ENCODE measurements at regions not wholly inside any gene's neighbourhood (a gene's known extent, or its start where the extent isn't known, plus 50 kb on each side); places are given as distances from the start of the nearest gene placed in this dataset.

DNA sequence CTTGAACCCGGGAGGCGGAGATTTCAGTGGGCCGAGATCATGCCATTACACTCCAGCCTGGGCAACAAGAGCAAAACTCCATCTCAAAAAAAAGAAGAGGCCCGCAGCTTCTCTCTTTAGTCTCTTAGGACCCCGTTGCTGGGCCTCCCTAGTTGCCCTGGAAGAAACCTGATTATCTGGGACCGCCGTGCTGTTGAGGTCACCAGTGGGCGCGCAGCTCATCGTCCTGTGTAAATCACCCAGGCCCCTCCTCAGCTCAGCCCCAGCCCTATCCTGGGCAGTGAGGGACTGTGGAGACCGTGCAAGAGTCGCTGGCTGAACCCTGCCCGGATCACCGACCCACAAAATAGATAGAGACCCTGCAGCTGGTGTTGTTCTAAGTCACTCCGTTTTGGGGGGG lies 85.0 kb downstream of the UNCX start:
- no peak for DNase-seq (ENCODE audit: low read depth)
- no peak overlapping the region for H3K4me3 ChIP-seq (ENCODE audit: low read depth, low read length)

- no peak overlapping the region for H3K4me3 ChIP-seq (ENCODE audit: low read depth, low read length)
- DNase-seq (ENCODE audit: low read depth): no peak
Measured at GRCh38 chr7:1318051-1318450, 85.4 kb downstream of the UNCX start.

GRCh38 chr7:1318661-1319060 lies 86.0 kb downstream of the UNCX start:
- no peak for DNase-seq (ENCODE audit: low read depth)

GRCh38 chr7:1320616-1321240 lies 88.1 kb downstream of the UNCX start:
- DNase-seq (ENCODE audit: low read depth): no peak
- H3K4me3 ChIP-seq (ENCODE audit: low read depth, low read length): no peak overlapping the region

More at GRCh38 chr7:1318661-1319060, 86.0 kb downstream of the UNCX start:
- no peak overlapping the region for H3K4me3 ChIP-seq (ENCODE audit: low read depth, low read length)

DNA sequence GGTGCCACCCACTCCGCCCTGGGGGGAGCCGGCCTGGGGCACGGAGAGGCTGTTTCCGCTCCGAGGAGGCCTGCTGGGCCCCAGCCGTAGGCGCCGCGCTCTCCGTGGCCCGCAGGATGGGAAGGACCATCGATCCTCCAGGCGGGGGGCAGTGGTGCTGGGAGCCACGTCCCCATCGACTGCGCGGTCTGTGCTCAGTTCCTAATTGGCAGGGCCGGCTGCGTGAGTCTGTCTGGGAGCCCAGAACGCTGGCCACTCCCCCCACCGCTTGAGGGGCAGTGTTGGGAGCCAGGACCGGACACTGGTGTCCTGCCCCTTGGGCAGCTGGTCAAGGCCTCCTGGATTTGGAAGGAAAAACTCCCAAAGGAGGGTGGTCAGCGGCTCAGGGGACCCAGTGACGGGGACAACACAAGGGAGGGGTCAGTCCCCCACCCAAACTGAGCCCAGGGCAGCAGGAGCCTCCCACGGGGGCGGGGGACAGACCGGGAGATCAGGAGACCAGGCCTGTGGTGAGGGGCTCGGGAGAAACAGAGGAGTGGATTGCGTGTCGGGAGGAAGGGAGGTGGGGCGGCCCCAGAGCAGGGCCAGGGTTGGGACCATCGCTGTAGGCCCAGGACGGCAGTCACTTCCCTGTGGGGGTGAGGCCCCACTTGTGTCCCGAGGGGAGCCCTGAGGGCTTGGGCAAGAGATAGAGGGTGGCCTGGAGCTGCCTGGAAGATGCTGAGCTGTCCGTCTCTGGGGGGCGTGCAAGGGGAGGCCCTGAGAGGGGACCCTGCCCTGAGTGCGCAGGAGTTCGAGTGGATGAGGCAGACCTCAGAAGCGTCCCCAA lies 89.0 kb downstream of the UNCX start:
- DNase-seq (ENCODE audit: low read depth): no peak

GRCh38 chr7:1322240-1323110 lies 89.8 kb downstream of the UNCX start:
- no peak overlapping the region for H3K4me3 ChIP-seq (ENCODE audit: low read depth, low read length)
- DNase-seq (ENCODE audit: low read depth): no peak

More for the DNA sequence above, 89.0 kb downstream of the UNCX start:
- no peak overlapping the region for H3K4me3 ChIP-seq (ENCODE audit: low read depth, low read length)

GRCh38 chr7:1323178-1324027 lies 90.7 kb downstream of the UNCX start:
- DNase-seq (ENCODE audit: low read depth): no peak
- H3K4me3 ChIP-seq (ENCODE audit: low read depth, low read length): no peak overlapping the region

DNA sequence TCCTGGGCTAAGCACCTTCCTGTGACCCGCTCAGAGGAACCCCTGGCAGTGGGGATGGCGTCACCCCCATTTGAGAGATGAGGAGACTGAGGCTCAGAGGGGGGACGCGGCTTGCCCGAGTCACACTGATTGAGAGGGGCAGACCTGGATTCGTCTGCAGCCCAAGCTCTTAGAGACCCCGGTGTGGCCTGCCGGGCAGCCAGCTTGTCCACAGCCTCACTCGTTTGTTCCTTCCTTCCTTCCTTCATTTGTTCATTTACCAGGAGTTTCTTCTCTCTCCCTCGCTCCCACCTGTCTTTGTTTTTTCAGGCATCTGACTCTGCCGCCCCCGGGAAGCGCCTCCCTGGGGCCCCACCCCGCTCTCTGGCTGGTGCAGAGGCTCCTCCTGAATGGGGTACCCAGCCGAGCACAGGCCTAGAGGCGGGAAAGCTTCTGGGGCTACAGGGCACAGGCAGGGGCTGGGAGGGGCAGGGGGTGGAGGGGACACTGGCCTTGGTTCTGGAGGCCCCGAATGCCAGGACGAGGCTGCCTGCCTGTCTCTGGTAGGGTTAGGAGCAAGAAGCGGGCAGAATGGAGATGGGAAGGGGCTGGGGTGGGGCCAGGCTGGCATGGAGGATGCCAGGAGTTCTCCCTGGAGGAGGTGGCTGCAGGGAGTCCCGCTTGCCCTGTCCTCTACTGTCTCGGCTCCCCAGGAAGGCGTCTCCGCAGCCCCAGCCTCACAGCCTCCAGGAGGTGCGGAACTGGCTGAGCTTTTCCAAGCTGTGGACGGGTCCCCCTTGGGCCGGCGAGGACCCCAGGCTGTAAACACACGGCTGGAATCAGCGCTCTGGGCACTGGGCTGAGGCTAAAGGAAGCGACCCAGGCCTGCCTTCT lies 91.6 kb downstream of the UNCX start:
- no peak for DNase-seq (ENCODE audit: low read depth)
- H3K4me3 ChIP-seq (ENCODE audit: low read depth, low read length): no peak overlapping the region

DNA sequence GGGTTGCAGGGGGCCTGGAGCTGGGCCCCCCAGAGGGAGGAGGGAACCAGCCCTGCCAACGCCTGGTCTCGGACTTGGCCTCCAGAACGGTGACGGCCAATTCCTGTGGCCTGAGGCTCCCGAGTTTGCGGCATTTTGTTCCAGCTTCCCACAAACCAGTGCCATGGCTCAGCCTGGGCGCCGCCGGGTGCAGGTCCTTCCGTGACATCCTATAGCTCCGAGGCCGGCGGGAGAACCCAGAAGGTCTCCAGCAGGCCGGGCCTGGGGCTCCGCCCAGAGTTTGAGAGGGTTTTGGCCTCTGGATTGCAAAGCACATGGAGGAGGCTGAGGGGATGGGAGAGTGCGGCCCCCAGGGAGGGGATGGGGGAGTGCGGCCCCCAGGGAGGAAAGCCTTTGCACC lies 92.6 kb downstream of the UNCX start:
- DNase-seq (ENCODE audit: low read depth): no peak

DNA sequence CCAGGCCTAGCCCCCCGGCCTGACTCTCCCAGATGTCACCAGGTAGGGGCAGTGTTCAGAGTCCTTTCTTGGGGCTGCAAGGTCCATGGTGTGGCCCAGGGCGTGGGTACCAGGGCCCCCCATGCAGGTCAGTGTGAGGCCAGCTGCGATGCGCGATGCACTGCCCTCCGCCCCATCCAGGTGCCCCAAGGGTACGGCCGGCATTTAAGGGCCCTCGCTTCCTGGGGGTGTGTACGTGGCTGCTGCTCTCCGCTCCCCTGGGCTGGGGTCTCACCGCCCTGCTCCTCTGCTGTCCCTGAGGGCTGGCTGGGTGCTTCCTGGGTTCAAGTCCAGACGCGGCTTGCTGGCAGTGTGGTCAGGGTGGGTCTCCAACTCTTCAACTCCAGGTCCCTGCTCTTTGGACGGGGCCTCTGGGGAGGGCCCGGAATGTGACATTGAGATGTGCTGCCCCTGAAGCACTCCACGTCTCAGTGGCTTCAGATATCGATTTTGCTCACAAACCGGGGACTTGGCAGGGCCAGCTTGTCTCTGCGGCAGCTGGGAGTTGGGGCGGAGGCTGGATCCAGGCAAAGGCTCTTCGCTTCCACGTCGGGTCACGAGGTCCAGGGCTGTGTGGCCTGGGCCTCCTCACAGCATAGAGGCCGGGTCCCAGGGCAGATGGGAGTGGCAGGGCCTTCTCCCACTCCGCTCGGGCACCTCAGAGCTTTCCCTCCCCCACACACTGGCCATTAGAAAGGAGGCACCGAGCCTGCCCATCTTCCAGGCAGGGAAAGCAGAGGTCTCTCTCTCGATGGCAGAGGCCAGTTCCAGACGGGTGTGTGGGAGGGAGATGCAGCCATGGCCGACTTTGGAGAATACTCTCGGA lies 93.2 kb downstream of the UNCX start:
- no peak for DNase-seq (ENCODE audit: low read depth)
- H3K4me3 ChIP-seq (ENCODE audit: low read depth, low read length): no peak overlapping the region

More for the DNA sequence above, 92.6 kb downstream of the UNCX start:
- H3K4me3 ChIP-seq (ENCODE audit: low read depth, low read length): no peak overlapping the region

DNA sequence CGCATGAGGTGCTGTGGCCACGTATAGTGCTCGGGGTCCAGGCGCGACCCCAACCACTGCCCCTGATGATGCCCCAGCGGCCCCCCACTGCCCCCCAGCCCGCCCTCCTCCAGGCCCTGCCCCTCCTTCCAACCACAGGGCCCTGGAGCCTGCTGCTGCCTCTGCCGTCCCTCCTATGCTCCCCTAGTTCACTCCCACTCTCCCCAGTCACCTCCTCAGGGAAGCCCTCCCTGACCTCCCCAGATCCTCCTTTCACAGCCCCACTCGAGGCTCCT lies 93.8 kb downstream of the UNCX start:
- H3K4me3 ChIP-seq (ENCODE audit: low read depth, low read length): no peak overlapping the region
- DNase-seq (ENCODE audit: low read depth): no peak

DNA sequence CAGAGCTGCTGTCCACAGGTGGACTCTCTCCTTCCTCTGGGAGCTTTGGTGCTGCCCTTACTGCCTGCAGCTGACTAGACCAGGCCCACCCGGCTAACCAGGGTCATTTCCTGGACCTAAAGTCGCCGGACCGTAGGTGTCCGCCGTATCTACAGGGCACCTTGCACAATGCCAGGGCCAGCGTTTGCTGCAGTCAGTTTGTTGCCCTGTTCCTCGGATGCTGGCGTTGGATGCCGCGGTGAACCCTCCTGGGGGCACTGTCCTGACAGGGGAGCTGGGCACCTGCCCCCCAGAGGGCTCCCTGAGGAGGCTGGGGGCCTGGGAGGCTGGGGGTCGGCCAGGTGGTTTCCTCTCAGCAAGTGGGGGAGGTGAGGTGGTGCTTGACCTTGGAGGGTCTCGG lies 96.6 kb downstream of the UNCX start:
- no peak for DNase-seq (ENCODE audit: low read depth)
- H3K4me3 ChIP-seq (ENCODE audit: low read depth, low read length): no peak overlapping the region

- no peak overlapping the region for H3K4me3 ChIP-seq (ENCODE audit: low read depth, low read length)
- DNase-seq (ENCODE audit: low read depth): no peak
Measured at GRCh38 chr7:1329966-1330800, 97.5 kb downstream of the UNCX start.

GRCh38 chr7:1330801-1331425 lies 98.2 kb downstream of the UNCX start:
- H3K4me3 ChIP-seq (ENCODE audit: low read depth, low read length): no peak overlapping the region
- DNase-seq (ENCODE audit: low read depth): no peak

GRCh38 chr7:1331561-1332467 lies 99.1 kb downstream of the UNCX start:
- DNase-seq (ENCODE audit: low read depth): no peak
- no peak overlapping the region for H3K4me3 ChIP-seq (ENCODE audit: low read depth, low read length)
